ENCODE measurements at regions not wholly inside any gene's neighbourhood (a gene's known extent, or its start where the extent isn't known, plus 50 kb on each side); places are given as distances from the start of the nearest gene placed in this dataset.

DNA sequence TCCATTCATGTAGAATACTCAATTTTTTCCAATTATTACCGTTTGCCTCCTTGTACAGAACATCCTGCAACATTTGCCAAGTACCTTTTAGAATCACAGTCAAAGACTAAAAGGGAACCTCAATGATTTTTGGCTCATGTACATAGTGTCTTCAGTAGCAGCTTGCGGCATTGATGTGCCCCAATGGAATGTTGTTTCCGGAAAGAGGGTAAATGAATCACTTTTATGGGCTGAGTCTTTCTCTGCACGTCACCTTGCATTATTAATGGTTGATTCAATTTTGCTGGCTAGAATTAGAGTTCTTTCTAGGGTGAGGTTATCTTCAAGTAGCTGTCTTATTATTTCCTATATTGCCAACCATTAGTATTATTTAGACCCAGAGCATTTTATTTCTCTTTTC is 116.9 kb upstream of the GABRA2 start:
- TF ChIP-seq POLR2AphosphoS5 (IDR thresholded peaks at IDR 0.05; ENCODE audit: low read depth, low read length) = no peak
- TF ChIP-seq TAF1 (IDR thresholded peaks at IDR 0.05; ENCODE audit: low read depth, low read length) = no peak
- no peak for TF ChIP-seq POLR2A (IDR thresholded peaks at IDR 0.05; ENCODE audit: low read depth, low read length)
- TF ChIP-seq PAX5 (IDR thresholded peaks at IDR 0.05; ENCODE audit: insufficient read depth, low read length, severe bottlenecking) = no peak
- TF ChIP-seq SPI1 (IDR thresholded peaks at IDR 0.05; ENCODE audit: low read depth, low read length) = no peak
- FAIRE-seq = no peak
- DNase-seq (ENCODE audit: insufficient read length, low spot score) = no peak

DNA sequence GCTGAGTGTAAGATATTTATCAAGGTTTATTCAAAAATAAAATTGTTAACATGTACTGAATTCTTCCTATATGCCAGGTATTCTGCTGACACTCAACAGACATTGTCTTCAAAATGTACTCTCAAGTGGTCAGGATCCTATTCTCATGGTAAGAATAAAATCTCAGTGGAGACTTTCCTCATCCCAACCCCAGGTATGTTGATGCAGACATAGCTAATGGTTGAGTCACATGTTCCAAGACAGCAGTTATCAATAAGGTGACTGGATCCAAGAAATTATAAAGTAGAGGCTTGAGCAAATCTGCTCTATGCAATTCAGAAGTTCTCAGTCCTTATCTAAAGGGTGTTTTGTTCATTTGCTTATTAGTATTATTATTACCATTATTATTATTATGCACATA is 115.2 kb upstream of the GABRA2 start:
- FAIRE-seq = no peak

DNA sequence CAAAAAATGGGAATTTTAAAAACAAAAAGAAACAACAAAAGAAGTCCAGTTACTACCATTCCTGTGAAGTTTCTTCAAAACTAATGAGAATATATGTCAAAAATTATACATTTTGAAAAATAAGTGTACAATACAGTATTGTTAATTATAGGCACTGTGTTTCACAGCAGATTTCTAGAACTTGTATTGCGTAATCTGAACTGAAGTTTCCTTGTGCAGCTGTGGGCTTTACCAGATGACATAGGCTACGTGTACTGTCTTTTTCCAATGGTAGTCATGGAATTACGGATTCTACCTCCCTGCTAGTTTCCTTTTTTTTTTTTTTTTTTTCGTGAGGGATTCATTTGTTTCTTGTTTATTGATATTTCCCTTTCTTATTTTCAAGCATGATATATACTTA is 113.8 kb upstream of the GABRA2 start:
- no peak for TF ChIP-seq POLR2AphosphoS5 (IDR thresholded peaks at IDR 0.05; ENCODE audit: low read depth, low read length)
- no peak for TF ChIP-seq PAX5 (IDR thresholded peaks at IDR 0.05; ENCODE audit: insufficient read depth, low read length, severe bottlenecking)
- no peak for TF ChIP-seq SPI1 (IDR thresholded peaks at IDR 0.05; ENCODE audit: low read depth, low read length)
- no peak for TF ChIP-seq POU2F2 (IDR thresholded peaks at IDR 0.05; ENCODE audit: low read depth, low read length)
- no peak for TF ChIP-seq TAF1 (IDR thresholded peaks at IDR 0.05; ENCODE audit: low read depth, low read length)
- no peak for TF ChIP-seq POLR2A (IDR thresholded peaks at IDR 0.05; ENCODE audit: low read depth, low read length)
- FAIRE-seq = no peak
- DNase-seq (ENCODE audit: insufficient read length, low spot score) = no peak

More for the DNA sequence above, 115.2 kb upstream of the GABRA2 start:
- no peak for DNase-seq (ENCODE audit: insufficient read length, low spot score)
- no peak for TF ChIP-seq SPI1 (IDR thresholded peaks at IDR 0.05; ENCODE audit: low read depth, low read length)
- no peak for TF ChIP-seq POLR2AphosphoS5 (IDR thresholded peaks at IDR 0.05; ENCODE audit: low read depth, low read length)
- no peak for TF ChIP-seq POU2F2 (IDR thresholded peaks at IDR 0.05; ENCODE audit: low read depth, low read length)
- TF ChIP-seq PAX5 (IDR thresholded peaks at IDR 0.05; ENCODE audit: insufficient read depth, low read length, severe bottlenecking) = no peak
- TF ChIP-seq TAF1 (IDR thresholded peaks at IDR 0.05; ENCODE audit: low read depth, low read length) = no peak
- TF ChIP-seq POLR2A (IDR thresholded peaks at IDR 0.05; ENCODE audit: low read depth, low read length) = no peak

DNA sequence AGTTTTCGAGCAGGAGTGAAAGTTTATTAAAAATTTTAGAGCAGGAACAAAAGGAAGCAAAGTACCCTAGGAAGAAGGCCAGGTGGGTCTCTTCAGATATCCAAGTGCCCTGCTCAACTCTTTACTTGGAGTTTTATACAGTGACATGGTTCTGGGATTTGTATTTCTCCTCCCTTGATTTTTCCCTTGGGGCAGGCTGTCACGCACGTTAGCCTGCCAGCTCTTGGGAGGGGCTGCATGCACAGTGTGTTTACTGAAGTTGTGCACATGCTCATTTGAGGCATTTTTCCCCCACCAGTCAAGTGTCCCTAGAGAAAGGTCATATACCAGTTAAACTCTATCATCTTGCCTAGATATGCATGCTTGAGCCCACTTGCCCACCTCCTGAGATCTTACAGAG is 102.5 kb upstream of the GABRA2 start:
- no peak for TF ChIP-seq PAX5 (IDR thresholded peaks at IDR 0.05; ENCODE audit: insufficient read depth, low read length, severe bottlenecking)
- no peak for TF ChIP-seq POU2F2 (IDR thresholded peaks at IDR 0.05; ENCODE audit: low read depth, low read length)
- no peak for TF ChIP-seq SPI1 (IDR thresholded peaks at IDR 0.05; ENCODE audit: low read depth, low read length)
- no peak for TF ChIP-seq POLR2AphosphoS5 (IDR thresholded peaks at IDR 0.05; ENCODE audit: low read depth, low read length)
- no peak for TF ChIP-seq POLR2A (IDR thresholded peaks at IDR 0.05; ENCODE audit: low read depth, low read length)
- no peak for TF ChIP-seq TAF1 (IDR thresholded peaks at IDR 0.05; ENCODE audit: low read depth, low read length)
- DNase-seq (ENCODE audit: insufficient read length, low spot score) (no peak), FAIRE-seq (no peak)

DNA sequence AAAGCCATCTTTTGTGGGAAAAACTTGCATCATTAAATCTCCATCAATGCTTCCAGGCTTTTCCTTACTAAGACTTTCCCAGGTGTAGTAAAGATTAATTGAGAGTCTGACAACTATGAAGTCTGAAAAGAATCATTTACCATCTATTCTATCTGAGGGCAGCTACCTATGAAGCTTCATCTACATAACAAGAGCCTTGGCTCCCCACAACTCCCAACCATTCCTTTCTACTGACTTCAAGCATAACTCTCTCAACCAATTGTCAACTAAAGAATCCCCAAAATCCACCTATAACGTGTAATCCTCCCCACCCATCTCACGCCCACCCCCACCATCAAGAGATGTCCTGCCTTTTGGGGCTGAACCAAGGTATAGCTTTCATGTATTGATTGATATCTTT is 101.5 kb upstream of the GABRA2 start:
- TF ChIP-seq POLR2AphosphoS5 (IDR thresholded peaks at IDR 0.05; ENCODE audit: low read depth, low read length) (no peak), POLR2A (IDR thresholded peaks at IDR 0.05; ENCODE audit: low read depth, low read length) (no peak), PAX5 (IDR thresholded peaks at IDR 0.05; ENCODE audit: insufficient read depth, low read length, severe bottlenecking) (no peak), SPI1 (IDR thresholded peaks at IDR 0.05; ENCODE audit: low read depth, low read length) (no peak), TAF1 (IDR thresholded peaks at IDR 0.05; ENCODE audit: low read depth, low read length) (no peak), POU2F2 (IDR thresholded peaks at IDR 0.05; ENCODE audit: low read depth, low read length) (no peak)
- DNase-seq (ENCODE audit: insufficient read length, low spot score) (no peak), FAIRE-seq (no peak)

DNA sequence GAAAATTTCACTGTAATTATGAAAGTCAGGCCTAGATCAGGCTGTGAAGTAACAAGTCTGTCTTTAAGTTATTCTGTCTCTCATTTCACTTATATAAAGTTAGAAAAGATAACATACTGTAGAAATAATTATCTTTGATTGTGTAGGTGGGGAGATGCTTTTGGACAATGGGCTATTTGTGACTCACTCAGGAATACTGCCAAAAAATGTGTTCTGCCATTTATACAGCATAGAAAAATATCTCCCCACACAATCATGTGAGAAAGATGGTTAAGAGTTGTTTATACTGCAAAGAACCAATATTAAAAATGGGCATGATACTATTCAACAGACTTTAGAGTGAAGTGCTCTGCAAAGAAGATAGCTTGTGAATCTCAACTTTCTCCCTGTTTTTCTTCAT is 95.0 kb upstream of the GABRA2 start:
- TF ChIP-seq PAX5 (IDR thresholded peaks at IDR 0.05; ENCODE audit: insufficient read depth, low read length, severe bottlenecking) (no peak), SPI1 (IDR thresholded peaks at IDR 0.05; ENCODE audit: low read depth, low read length) (no peak), POLR2AphosphoS5 (IDR thresholded peaks at IDR 0.05; ENCODE audit: low read depth, low read length) (no peak), TAF1 (IDR thresholded peaks at IDR 0.05; ENCODE audit: low read depth, low read length) (no peak), POU2F2 (IDR thresholded peaks at IDR 0.05; ENCODE audit: low read depth, low read length) (no peak), POLR2A (IDR thresholded peaks at IDR 0.05; ENCODE audit: low read depth, low read length) (no peak)
- FAIRE-seq = no peak

DNA sequence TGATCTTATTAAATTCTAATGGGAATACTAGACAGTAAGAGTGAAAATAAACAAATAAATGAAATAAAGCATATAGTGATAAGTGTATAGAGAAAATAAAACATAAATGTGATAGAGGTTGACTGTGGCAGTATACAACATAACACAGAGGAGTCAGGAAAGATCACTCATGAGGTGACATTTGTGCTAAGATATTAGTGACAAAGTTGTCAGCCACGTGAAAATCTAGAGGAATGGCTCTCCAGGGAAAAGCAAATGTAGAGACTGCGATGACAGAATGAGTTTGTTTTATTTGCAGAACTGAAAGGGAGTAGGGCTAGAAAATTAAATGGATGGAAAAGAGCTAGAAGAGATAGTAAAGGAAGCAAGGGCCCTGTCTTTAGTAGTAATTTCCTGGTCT is 72.8 kb upstream of the GABRA2 start:
- DNase-seq (ENCODE audit: insufficient read length, low spot score) (no peak), FAIRE-seq (no peak)
- TF ChIP-seq POLR2AphosphoS5 (IDR thresholded peaks at IDR 0.05; ENCODE audit: low read depth, low read length) (no peak), PAX5 (IDR thresholded peaks at IDR 0.05; ENCODE audit: insufficient read depth, low read length, severe bottlenecking) (no peak), POLR2A (IDR thresholded peaks at IDR 0.05; ENCODE audit: low read depth, low read length) (no peak), POU2F2 (IDR thresholded peaks at IDR 0.05; ENCODE audit: low read depth, low read length) (no peak), TAF1 (IDR thresholded peaks at IDR 0.05; ENCODE audit: low read depth, low read length) (no peak), SPI1 (IDR thresholded peaks at IDR 0.05; ENCODE audit: low read depth, low read length) (no peak)

More for the DNA sequence above, 95.0 kb upstream of the GABRA2 start:
- no peak for DNase-seq (ENCODE audit: insufficient read length, low spot score)

DNA sequence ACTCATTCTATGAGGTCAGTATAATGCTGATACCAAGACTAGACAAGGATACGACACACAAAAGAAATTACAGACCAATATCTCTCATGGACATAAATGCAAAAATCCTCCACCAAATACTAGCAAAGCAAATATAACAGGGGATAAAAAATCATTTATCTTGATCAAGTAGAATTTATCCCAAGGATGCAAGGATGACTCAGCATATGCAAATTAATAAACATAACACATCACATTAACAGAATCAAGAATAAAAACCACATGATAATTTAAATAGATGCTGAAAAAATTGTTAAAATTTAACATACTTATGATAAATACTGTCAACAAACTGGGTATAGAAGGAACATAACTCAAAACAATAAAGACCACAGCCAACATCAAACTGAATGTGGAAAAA is 69.4 kb upstream of the GABRA2 start:
- FAIRE-seq (no peak), DNase-seq (ENCODE audit: insufficient read length, low spot score) (no peak)
- TF ChIP-seq POLR2A (IDR thresholded peaks at IDR 0.05; ENCODE audit: low read depth, low read length) = no peak
- no peak for TF ChIP-seq SPI1 (IDR thresholded peaks at IDR 0.05; ENCODE audit: low read depth, low read length)
- TF ChIP-seq TAF1 (IDR thresholded peaks at IDR 0.05; ENCODE audit: low read depth, low read length) = no peak
- TF ChIP-seq POLR2AphosphoS5 (IDR thresholded peaks at IDR 0.05; ENCODE audit: low read depth, low read length) = no peak
- no peak for TF ChIP-seq PAX5 (IDR thresholded peaks at IDR 0.05; ENCODE audit: insufficient read depth, low read length, severe bottlenecking)
- no peak for TF ChIP-seq POU2F2 (IDR thresholded peaks at IDR 0.05; ENCODE audit: low read depth, low read length)

DNA sequence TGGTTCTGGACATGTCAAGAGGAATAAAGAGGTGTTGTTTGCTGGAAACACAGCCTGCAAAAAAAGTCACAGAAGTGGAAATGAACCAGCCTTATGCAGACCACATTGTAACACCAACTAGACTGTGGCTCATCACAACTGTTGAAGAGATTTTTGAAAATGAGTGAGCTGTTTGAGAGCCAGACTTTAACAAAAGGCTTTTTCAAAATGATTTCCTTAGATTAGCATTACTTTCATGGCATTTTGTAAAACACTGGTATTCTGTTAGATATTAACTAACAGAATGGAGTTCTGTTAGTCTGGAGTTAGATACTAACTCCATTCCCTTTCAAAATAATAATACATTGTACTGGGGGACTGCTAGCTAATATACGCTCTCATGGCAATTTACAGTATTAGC is 60.6 kb upstream of the GABRA2 start:
- DNase-seq (ENCODE audit: insufficient read length, low spot score) (no peak), FAIRE-seq (no peak)
- TF ChIP-seq POU2F2 (IDR thresholded peaks at IDR 0.05; ENCODE audit: low read depth, low read length) (no peak), POLR2AphosphoS5 (IDR thresholded peaks at IDR 0.05; ENCODE audit: low read depth, low read length) (no peak), SPI1 (IDR thresholded peaks at IDR 0.05; ENCODE audit: low read depth, low read length) (no peak), PAX5 (IDR thresholded peaks at IDR 0.05; ENCODE audit: insufficient read depth, low read length, severe bottlenecking) (no peak), POLR2A (IDR thresholded peaks at IDR 0.05; ENCODE audit: low read depth, low read length) (no peak), TAF1 (IDR thresholded peaks at IDR 0.05; ENCODE audit: low read depth, low read length) (no peak)

DNA sequence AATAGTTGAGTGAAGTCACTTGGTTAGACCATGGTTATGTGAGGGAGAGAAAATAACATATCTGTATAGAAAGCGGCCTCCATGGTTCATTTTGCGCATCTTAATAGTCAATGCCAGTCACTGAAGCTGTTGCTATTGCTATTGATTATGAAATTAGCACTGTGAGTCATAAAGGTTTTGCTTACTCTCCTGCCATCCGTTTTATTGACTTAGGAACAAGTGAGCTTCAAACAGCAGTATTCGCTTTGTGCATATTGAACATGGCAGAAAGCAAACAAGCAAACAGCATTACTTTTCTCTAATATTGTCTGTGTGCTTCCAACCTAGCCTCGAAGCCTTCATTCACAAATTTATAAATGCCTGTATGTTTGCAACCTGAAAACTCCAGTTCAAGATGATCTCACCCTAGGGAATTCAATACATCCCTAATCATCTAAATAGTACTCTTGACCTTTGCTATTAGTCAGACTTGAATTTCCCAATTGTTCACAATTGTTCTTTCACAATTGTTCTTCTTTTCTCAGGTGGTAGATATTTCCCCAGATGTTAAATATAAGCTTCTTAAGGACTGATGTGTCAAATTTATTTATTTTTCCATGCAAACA is 55.9 kb upstream of the GABRA2 start:
- no peak for TF ChIP-seq POU2F2 (IDR thresholded peaks at IDR 0.05; ENCODE audit: low read depth, low read length)
- TF ChIP-seq SPI1 (IDR thresholded peaks at IDR 0.05; ENCODE audit: low read depth, low read length) = no peak
- no peak for TF ChIP-seq POLR2AphosphoS5 (IDR thresholded peaks at IDR 0.05; ENCODE audit: low read depth, low read length)
- TF ChIP-seq PAX5 (IDR thresholded peaks at IDR 0.05; ENCODE audit: insufficient read depth, low read length, severe bottlenecking) = no peak
- TF ChIP-seq POLR2A (IDR thresholded peaks at IDR 0.05; ENCODE audit: low read depth, low read length) = no peak
- no peak for TF ChIP-seq TAF1 (IDR thresholded peaks at IDR 0.05; ENCODE audit: low read depth, low read length)
- DNase-seq (ENCODE audit: insufficient read length, low spot score) = no peak
- no peak for FAIRE-seq

Data from GM12891 (cell line).